H1 (cell line): ENCODE measurements at regions not wholly inside any gene's neighbourhood (a gene's known extent, or its start where the extent isn't known, plus 50 kb on each side); places are given as distances from the start of the nearest gene placed in this dataset.

Source experiments
- CTCF ChIA-PET: fragments of 300-600 bp; sonication (Branson Sonifier 250); formaldehyde crosslinking; loops from one replicate; lab custom pipeline; 2021; ENCODE audit not compliant: partially characterized antibody; lab: Charles Lee
- POLR2A ChIA-PET: fragments of 300-600 bp; sonication (Branson Sonifier 250); formaldehyde crosslinking; loops from one replicate; lab custom pipeline; 2021; ENCODE audit warnings: inconsistent platforms; ENCODE audit not compliant: partially characterized antibody; lab: Charles Lee
- DNase-seq, 2 experiments: peaks; one replicate each; pipeline versions ENCODE4 v3.0.0 to v3.0.0-alpha.2; 2010 to 2022; ENCODE audit warnings: low spot score in 2 of 2, low read depth in 1 of 2, mixed read lengths in 1 of 2
- FAIRE-seq: peaks from 2 replicates; lab custom pipeline; 2011; peaks lifted over from hg19 to GRCh38; lab: Jason Lieb, UNC
- H2AFZ ChIP-seq: 2 replicates; pipeline ENCODE4 v1.8.1; 2012; ENCODE audit warnings: low read length, inconsistent platforms
- H2AK5ac ChIP-seq: 2 replicates; pipeline ENCODE4 v1.6.1; 2013; ENCODE audit warnings: low read depth, low read length
- H2BK120ac ChIP-seq: replicated peaks from 2 replicates; pipeline ENCODE3; 2013; ENCODE audit warnings: low read depth, low read length, inconsistent platforms
- H2BK12ac ChIP-seq: 2 replicates; pipeline ENCODE4 v1.6.1; 2013; ENCODE audit warnings: low read depth, low read length
- H2BK15ac ChIP-seq: 2 replicates; pipeline ENCODE4 v1.6.1; 2013; ENCODE audit warnings: low read length
- H2BK20ac ChIP-seq: 2 replicates; pipeline ENCODE4 v1.6.1; 2013; ENCODE audit warnings: low read length
- H2BK5ac ChIP-seq: 2 replicates; pipeline ENCODE4 v1.6.1; 2013; ENCODE audit warnings: low read depth, low read length
- H3K14ac ChIP-seq: 2 replicates; pipeline ENCODE4 v1.6.1; 2013; ENCODE audit warnings: inconsistent platforms; ENCODE audit not compliant: insufficient read length
- H3K18ac ChIP-seq: 2 replicates; pipeline ENCODE4 v1.6.1; 2013; ENCODE audit warnings: low read length; ENCODE audit errors: extremely low read depth
- H3K23ac ChIP-seq: 2 replicates; pipeline ENCODE4 v1.6.1; 2013; ENCODE audit warnings: inconsistent platforms; ENCODE audit not compliant: insufficient read length
- H3K23me2 ChIP-seq: 2 replicates; pipeline ENCODE4 v1.6.1; 2013; ENCODE audit warnings: low read depth, low read length
- H3K27ac ChIP-seq: 2 replicates; pipeline ENCODE4 v1.6.1; 2011; ENCODE audit warnings: low read depth, low read length, inconsistent platforms
- H3K27me3 ChIP-seq, 4 experiments: replicated peaks in 1 of 4; 1 replicate in 1 of 4; 2 replicates in 3 of 4; pipeline versions ENCODE4 v1.6.1 to v1.8.1; 2011 to 2013; ENCODE audit warnings: low read length in 3 of 4, mild to moderate bottlenecking in 3 of 4, inconsistent platforms in 2 of 4, mixed read lengths in 2 of 4, moderate library complexity in 1 of 4; ENCODE audit not compliant: control insufficient read depth in 3 of 4, insufficient read depth in 3 of 4; ENCODE audit errors: extremely low read depth in 1 of 4
- H3K36me3 ChIP-seq, 4 experiments: 2 replicates each; pipeline versions ENCODE4 v1.6.1 to v1.8.1; 2011 to 2013; ENCODE audit warnings: mild to moderate bottlenecking in 4 of 4, low read length in 3 of 4, moderate library complexity in 2 of 4, control low read depth in 1 of 4, inconsistent platforms in 1 of 4; ENCODE audit not compliant: insufficient read depth in 4 of 4, control insufficient read depth in 2 of 4
- H3K4ac ChIP-seq: replicated peaks from 2 replicates; pipeline ENCODE3; 2013; ENCODE audit warnings: low read length, low read depth, mixed read lengths, inconsistent platforms; ENCODE audit not compliant: insufficient read length
- H3K4me1 ChIP-seq, 4 experiments: replicated peaks in 1 of 4; 1 replicate in 1 of 4; 2 replicates in 3 of 4; pipeline versions ENCODE4 v1.6.1 to v1.8.1; 2011 to 2013; ENCODE audit warnings: low read length in 3 of 4, inconsistent platforms in 2 of 4, mixed read lengths in 1 of 4; ENCODE audit not compliant: insufficient read depth in 4 of 4, control insufficient read depth in 3 of 4
- H3K4me2 ChIP-seq, 2 experiments: 2 replicates each; pipeline versions ENCODE4 v1.6.1 to v1.8.1; 2011 to 2013; ENCODE audit warnings: low read depth in 2 of 2, low read length in 2 of 2, control low read depth in 1 of 2, inconsistent platforms in 1 of 2, mild to moderate bottlenecking in 1 of 2; ENCODE audit not compliant: insufficient read depth in 1 of 2
- H3K4me3 ChIP-seq, 4 experiments: fragments of 200-600, 300-600 bp in 1 of 4; sonication (generic), shearing (Covaris generic), sonication (Bioruptor Twin) in 1 of 4; 2 replicates each; pipeline versions ENCODE4 v1.5.1 to v1.8.1; 2011 to 2016; ENCODE audit warnings: low read length in 4 of 4, low read depth in 3 of 4, control low read depth in 2 of 4, inconsistent platforms in 2 of 4, mild to moderate bottlenecking in 2 of 4, mixed read lengths in 1 of 4, moderate library complexity in 1 of 4; ENCODE audit not compliant: insufficient read depth in 2 of 4; ENCODE audit errors: extremely low read depth in 1 of 4
- H3K56ac ChIP-seq: replicated peaks from 2 replicates; pipeline ENCODE3; 2013; ENCODE audit warnings: low read depth, mild to moderate bottlenecking, mixed read lengths, low read length, inconsistent platforms; ENCODE audit not compliant: insufficient read length
- H3K79me1 ChIP-seq: 2 replicates; pipeline ENCODE4 v1.6.1; 2013; ENCODE audit warnings: low read depth, low read length, control low read depth
- H3K79me2 ChIP-seq, 2 experiments: 2 replicates each; pipeline versions ENCODE4 v1.6.1 to v1.8.1; 2012 to 2013; ENCODE audit warnings: low read length in 2 of 2, mild to moderate bottlenecking in 2 of 2, inconsistent platforms in 1 of 2; ENCODE audit not compliant: insufficient read depth in 2 of 2, control insufficient read depth in 1 of 2
- H3K9ac ChIP-seq, 4 experiments: replicated peaks in 1 of 4; 1 replicate in 1 of 4; 2 replicates in 3 of 4; pipeline versions ENCODE4 v1.6.1 to v1.8.1; 2011 to 2013; ENCODE audit warnings: low read depth in 3 of 4, low read length in 3 of 4, control low read depth in 2 of 4, mild to moderate bottlenecking in 2 of 4, moderate library complexity in 2 of 4, inconsistent platforms in 1 of 4; ENCODE audit errors: extremely low read depth in 1 of 4
- H3K9me3 ChIP-seq, 2 experiments: 2 replicates each; pipeline versions ENCODE4 v1.6.1 to v1.8.1; 2012 to 2013; ENCODE audit warnings: mild to moderate bottlenecking in 2 of 2, moderate library complexity in 2 of 2, control low read depth in 1 of 2, inconsistent platforms in 1 of 2, low read depth in 1 of 2, low read length in 1 of 2, mixed read lengths in 1 of 2; ENCODE audit not compliant: insufficient read depth in 2 of 2
- H4K20me1 ChIP-seq, 2 experiments: replicated peaks in 1 of 2; 2 replicates each; pipeline versions ENCODE3 to v1.8.1; 2011 to 2013; ENCODE audit warnings: inconsistent platforms in 2 of 2, low read length in 2 of 2, mild to moderate bottlenecking in 1 of 2; ENCODE audit not compliant: insufficient read depth in 2 of 2, control insufficient read depth in 1 of 2
- H4K5ac ChIP-seq: 2 replicates; pipeline ENCODE4 v1.6.1; 2013; ENCODE audit warnings: low read length, low read depth, mixed read lengths, inconsistent platforms; ENCODE audit not compliant: insufficient read length
- H4K8ac ChIP-seq: 2 replicates; pipeline ENCODE4 v1.8.0; 2013; ENCODE audit warnings: mild to moderate bottlenecking, moderate library complexity, low read length, inconsistent platforms; ENCODE audit not compliant: insufficient read depth; ENCODE audit errors: extremely low read depth
- H4K91ac ChIP-seq: replicated peaks from 2 replicates; pipeline ENCODE3; 2013; ENCODE audit warnings: low read length, mixed read lengths, inconsistent platforms; ENCODE audit not compliant: insufficient read length
- ASH2L ChIP-seq: fragments of 200-600, 300-600 bp; sonication (generic); IDR thresholded peaks from one replicate; pipeline ENCODE4 v1.7.1; 2017; ENCODE audit warnings: low read length
- FOSL1 ChIP-seq: IDR thresholded peaks from 2 replicates; pipeline ENCODE4 v1.6.1; 2011; ENCODE audit warnings: mild to moderate bottlenecking, low read depth, low read length, moderate library complexity; ENCODE audit not compliant: insufficient read depth
- JUND ChIP-seq: IDR thresholded peaks from 2 replicates; pipeline ENCODE4 v1.6.1; 2011; ENCODE audit warnings: mild to moderate bottlenecking, improper control_type of control experiment, low read length
- KDM1A ChIP-seq: fragments of 200-600, 300-600 bp; sonication (generic); IDR thresholded peaks from 2 replicates; pipeline ENCODE4 v1.7.1; 2016; ENCODE audit warnings: mild to moderate bottlenecking, low read length, borderline replicate concordance
- SP1 ChIP-seq: IDR thresholded peaks from 2 replicates; pipeline ENCODE4 v1.6.1; 2011; ENCODE audit warnings: low read depth, low read length
- TAF7 ChIP-seq: optimal IDR thresholded peaks from 2 replicates; pipeline ENCODE3; 2011; ENCODE audit warnings: low read depth, mild to moderate bottlenecking, inconsistent platforms, low read length, moderate library complexity, borderline replicate concordance

GRCh38 chr15:62334536-62334935 lies 169.5 kb upstream of the C2CD4B start:
- CTCF ChIA-PET = interaction anchor here (1.0 to 1.5 kb wide), 3 partner anchors 9 to 215 kb away, joined by 3 to 4 read pairs (median 3); no protein-coding TSS in a partner anchor
- Histone ChIP-seq H3K4me1 (peaks cover 0 to 2% (median 0%) of the 10 kb centered on the region in 4 experiments; a peak in 1 of 7 replicates), H4K91ac (no peak overlapping the region), H3K4me2 (no peak overlapping the region), H2BK5ac (no peak overlapping the region), H3K79me1 (no peaks in the 10 kb centered on the region), H3K23ac (no peak overlapping the region), H2AK5ac (no peak overlapping the region), H3K9me3 (peaks cover 4 to 14% of the 10 kb centered on the region in 2 experiments; a peak in 3 of 4 replicates), H3K18ac (no peak overlapping the region), H3K36me3 (no peaks in the 10 kb centered on the region), H4K5ac (no peak overlapping the region), H4K20me1 (no peaks in the 10 kb centered on the region), H3K4me3 (no peak overlapping the region), H3K23me2 (no peaks in the 10 kb centered on the region), H3K27me3 (no peaks in the 10 kb centered on the region), H2AFZ (0 out of 2 replicates have a peak overlapping the region, but pooled peaks have one; percentile 29), H3K4ac (no peak overlapping the region), H3K27ac (no peak overlapping the region), H2BK120ac (no peak overlapping the region), H4K8ac (no peak overlapping the region), H3K14ac (no peak overlapping the region), H2BK20ac (no peak overlapping the region), H3K9ac (no peak overlapping the region), H2BK12ac (no peak overlapping the region), H3K79me2 (no peaks in the 10 kb centered on the region), H2BK15ac (no peak overlapping the region), H3K56ac (no peak overlapping the region)
- DNase-seq (no peak), FAIRE-seq (no peak)
- TF ChIP-seq JUND (no peak), ASH2L (no peak), KDM1A (no peak), TAF7 (no peak), SP1 (no peak), FOSL1 (no peak)
- POLR2A ChIA-PET = no interaction called here
